Neural cell (in vitro differentiated cells): ENCODE measurements at regions not wholly inside any gene's neighbourhood (a gene's known extent, or its start where the extent isn't known, plus 50 kb on each side); places are given as distances from the start of the nearest gene placed in this dataset.

Source experiments
- EP300 ChIP-seq: fragments of 450-650 bp; conservative IDR thresholded peaks from 2 replicates; pipeline ENCODE4 v1.6.1; 2014; ENCODE audit warnings: antibody characterized with exemption, mild to moderate bottlenecking, moderate library complexity; ENCODE audit not compliant: poor library complexity, severe bottlenecking
- EZH2 ChIP-seq: fragments of 200-600, 300-800 bp; shearing (Covaris generic), sonication (generic); IDR thresholded peaks from 2 replicates; pipeline ENCODE4 v1.6.1; 2014; ENCODE audit warnings: antibody characterized with exemption, low read length, borderline replicate concordance, mild to moderate bottlenecking; ENCODE audit not compliant: insufficient read depth, poor library complexity, severe bottlenecking
- MXI1 ChIP-seq: fragments of 450-650 bp; conservative IDR thresholded peaks from 2 replicates; pipeline ENCODE4 v1.6.1; 2014; ENCODE audit warnings: antibody characterized with exemption, mild to moderate bottlenecking; ENCODE audit not compliant: poor library complexity, severe bottlenecking
- POLR2AphosphoS5 ChIP-seq: IDR thresholded peaks from 2 replicates; pipeline ENCODE4 v1.6.1; 2012
- RAD21 ChIP-seq: fragments of 450-650 bp; conservative IDR thresholded peaks from 2 replicates; pipeline ENCODE4 v1.6.1; 2014; ENCODE audit warnings: antibody characterized with exemption, mild to moderate bottlenecking, moderate library complexity
- REST ChIP-seq: IDR thresholded peaks from 2 replicates; pipeline ENCODE4 v1.6.1; 2012; ENCODE audit warnings: borderline replicate concordance
- SMC3 ChIP-seq: fragments of 450-650 bp; conservative IDR thresholded peaks from 2 replicates; pipeline ENCODE4 v1.6.1; 2014; ENCODE audit warnings: antibody characterized with exemption, mild to moderate bottlenecking, moderate library complexity; ENCODE audit not compliant: poor library complexity
- TAF1 ChIP-seq: IDR thresholded peaks from 2 replicates; pipeline ENCODE4 v1.6.1; 2012; ENCODE audit warnings: low read depth
- TF ChIP-seq, protein P1 (sequence below): fragments of 450-650 bp; IDR thresholded peaks from 2 replicates; pipeline ENCODE4 v1.5.1; 2014; ENCODE audit warnings: antibody characterized with exemption, mild to moderate bottlenecking, moderate library complexity; ENCODE audit not compliant: poor library complexity, severe bottlenecking

DNA sequence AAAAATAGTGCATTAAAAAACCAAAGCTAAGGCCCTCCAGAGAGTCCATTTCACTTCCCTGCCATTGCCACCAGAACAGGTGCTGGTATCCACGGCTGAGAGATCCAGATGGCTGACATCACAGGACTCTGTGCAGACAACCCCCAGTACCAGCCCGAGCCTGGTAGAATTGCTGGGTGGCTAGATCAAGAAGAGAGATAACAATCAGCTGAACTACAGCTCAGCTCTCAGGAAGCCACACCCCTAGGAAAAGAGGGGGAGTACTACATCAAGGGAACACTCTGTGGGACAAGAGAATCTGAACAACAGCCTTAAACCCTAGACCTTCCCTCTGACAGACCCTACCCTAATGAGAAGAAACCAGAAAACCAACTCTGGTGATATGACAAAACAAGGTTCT lies 73.8 kb upstream of the SLIT3 start:
- TF ChIP-seq RAD21 (no peak), POLR2AphosphoS5 (no peak), REST (no peak), SMC3 (no peak), EP300 (no peak), EZH2 (no peak), TAF1 (no peak), MXI1 (no peak)
- TF ChIP-seq, protein P1, sequence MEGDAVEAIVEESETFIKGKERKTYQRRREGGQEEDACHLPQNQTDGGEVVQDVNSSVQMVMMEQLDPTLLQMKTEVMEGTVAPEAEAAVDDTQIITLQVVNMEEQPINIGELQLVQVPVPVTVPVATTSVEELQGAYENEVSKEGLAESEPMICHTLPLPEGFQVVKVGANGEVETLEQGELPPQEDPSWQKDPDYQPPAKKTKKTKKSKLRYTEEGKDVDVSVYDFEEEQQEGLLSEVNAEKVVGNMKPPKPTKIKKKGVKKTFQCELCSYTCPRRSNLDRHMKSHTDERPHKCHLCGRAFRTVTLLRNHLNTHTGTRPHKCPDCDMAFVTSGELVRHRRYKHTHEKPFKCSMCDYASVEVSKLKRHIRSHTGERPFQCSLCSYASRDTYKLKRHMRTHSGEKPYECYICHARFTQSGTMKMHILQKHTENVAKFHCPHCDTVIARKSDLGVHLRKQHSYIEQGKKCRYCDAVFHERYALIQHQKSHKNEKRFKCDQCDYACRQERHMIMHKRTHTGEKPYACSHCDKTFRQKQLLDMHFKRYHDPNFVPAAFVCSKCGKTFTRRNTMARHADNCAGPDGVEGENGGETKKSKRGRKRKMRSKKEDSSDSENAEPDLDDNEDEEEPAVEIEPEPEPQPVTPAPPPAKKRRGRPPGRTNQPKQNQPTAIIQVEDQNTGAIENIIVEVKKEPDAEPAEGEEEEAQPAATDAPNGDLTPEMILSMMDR: no peak
